GM12873 (cell line): ENCODE measurements at regions not wholly inside any gene's neighbourhood (a gene's known extent, or its start where the extent isn't known, plus 50 kb on each side); places are given as distances from the start of the nearest gene placed in this dataset.

Experiments
- TF ChIP-seq, protein P1 (sequence below): IDR thresholded peaks from 2 replicates; pipeline ENCODE4 v1.5.1; 2012; ENCODE audit warnings: low read depth, mild to moderate bottlenecking, moderate library complexity, low read length, control low read depth; ENCODE audit not compliant: insufficient read depth; ENCODE audit errors: missing control alignments

DNA sequence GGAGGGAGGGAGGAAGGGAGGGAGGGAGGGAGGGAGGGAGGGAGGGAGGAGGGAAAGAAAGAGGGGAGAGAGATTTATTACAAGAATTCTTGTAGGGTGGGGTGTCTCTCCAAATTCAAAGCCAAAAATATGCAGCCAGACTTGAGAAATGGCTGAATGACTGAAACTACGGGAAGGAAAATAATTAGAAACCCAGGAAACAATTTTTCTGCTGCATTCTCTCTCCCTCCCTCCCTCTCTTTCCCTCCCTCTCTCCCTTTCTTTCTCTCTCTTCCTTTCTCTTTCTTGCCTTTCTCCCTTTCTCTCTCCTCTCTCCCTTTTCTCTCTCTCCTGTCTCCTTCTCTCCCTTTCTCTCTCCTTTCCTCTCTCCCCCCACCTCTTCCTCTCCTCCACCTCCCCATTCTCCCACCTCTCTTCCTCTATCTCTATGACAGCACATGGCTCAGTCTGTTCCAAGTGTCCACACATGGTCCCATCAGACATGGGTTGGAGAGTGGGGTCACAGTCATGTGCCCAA, 218.7 kb downstream of the C1D start:
- TF ChIP-seq, protein P1, sequence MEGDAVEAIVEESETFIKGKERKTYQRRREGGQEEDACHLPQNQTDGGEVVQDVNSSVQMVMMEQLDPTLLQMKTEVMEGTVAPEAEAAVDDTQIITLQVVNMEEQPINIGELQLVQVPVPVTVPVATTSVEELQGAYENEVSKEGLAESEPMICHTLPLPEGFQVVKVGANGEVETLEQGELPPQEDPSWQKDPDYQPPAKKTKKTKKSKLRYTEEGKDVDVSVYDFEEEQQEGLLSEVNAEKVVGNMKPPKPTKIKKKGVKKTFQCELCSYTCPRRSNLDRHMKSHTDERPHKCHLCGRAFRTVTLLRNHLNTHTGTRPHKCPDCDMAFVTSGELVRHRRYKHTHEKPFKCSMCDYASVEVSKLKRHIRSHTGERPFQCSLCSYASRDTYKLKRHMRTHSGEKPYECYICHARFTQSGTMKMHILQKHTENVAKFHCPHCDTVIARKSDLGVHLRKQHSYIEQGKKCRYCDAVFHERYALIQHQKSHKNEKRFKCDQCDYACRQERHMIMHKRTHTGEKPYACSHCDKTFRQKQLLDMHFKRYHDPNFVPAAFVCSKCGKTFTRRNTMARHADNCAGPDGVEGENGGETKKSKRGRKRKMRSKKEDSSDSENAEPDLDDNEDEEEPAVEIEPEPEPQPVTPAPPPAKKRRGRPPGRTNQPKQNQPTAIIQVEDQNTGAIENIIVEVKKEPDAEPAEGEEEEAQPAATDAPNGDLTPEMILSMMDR = no peak

- TF ChIP-seq, protein P1 = no peak
Measured at GRCh38 chr2:67845621-67846369, 217.0 kb downstream of the C1D start.

DNA sequence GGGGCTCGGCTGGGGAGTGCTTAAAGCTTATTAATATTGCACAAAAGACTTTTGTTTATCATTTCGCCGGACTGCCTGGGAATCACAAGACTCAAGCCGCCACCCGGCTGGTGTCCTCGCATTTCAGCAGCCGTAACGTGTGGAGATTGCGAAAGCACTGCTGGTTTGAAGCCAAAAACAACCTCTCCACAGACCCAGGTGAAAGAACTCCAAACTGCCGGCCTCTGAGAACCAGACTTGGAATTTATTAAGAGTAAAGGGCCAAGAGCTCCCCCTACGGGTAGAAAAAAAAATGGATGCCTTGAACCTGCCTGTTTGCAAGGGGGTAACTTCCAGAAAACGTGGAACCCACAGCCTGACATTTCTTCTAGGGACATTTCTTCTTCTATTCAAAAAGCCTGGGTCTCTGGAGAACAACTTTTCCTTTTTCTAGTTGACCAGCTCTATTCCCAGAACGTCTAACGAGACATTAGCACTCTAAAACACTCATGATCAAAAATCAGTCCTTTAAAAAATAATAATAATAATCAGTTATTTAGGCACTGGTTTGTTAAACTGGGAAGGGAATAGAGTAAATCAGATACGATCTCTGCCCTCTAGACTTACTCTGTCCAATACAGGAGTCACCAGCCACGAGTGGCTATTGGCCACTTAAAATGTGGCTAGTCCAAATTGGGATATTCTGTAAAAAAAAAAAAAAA, 216.3 kb downstream of the C1D start:
- TF ChIP-seq, protein P1 = peak; percentile 81

- TF ChIP-seq, protein P1 = no peak
Measured at GRCh38 chr2:67848551-67849285, 214.1 kb downstream of the C1D start.

DNA sequence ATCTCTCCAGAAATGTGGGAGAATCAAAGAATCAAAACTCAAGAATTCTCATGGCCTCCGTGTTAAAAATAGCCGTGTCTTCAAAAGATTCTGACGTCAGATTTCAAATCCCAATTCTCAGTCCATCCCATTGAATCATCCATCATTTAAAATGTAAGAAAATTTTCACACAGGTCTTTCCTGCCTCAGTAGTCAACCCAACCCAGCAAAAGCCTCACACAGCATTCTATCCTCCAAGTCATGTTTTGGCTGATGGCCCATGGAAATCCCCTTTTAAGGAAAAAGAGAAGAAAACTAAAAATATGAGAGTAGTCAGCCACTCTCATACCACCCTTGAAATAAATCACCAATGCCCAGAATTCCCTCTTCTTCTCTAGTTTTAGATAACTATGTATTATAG, 211.8 kb downstream of the C1D start:
- TF ChIP-seq, protein P1 = no peak

- TF ChIP-seq, protein P1 = no peak
Measured at GRCh38 chr2:67851956-67852824, 210.6 kb downstream of the C1D start.
